D721Med (cell line): ENCODE measurements at regions not wholly inside any gene's neighbourhood (a gene's known extent, or its start where the extent isn't known, plus 50 kb on each side); places are given as distances from the start of the nearest gene placed in this dataset.
"Not testable (repeated sequence)": the region's sequence is repeated elsewhere in the genome, so short reads cannot be mapped to it uniquely, and the experiment has no call there.

Experiments
- DNase-seq: peaks from one replicate; pipeline ENCODE4 v3.0.0; 2011; ENCODE audit warnings: low spot score; ENCODE audit not compliant: insufficient read length
- FAIRE-seq: peaks from 2 replicates; lab custom pipeline; 2011; peaks lifted over from hg19 to GRCh38; lab: Jason Lieb, UNC
- TF ChIP-seq, protein P1 (sequence below): IDR thresholded peaks from 2 replicates; pipeline ENCODE4 v1.5.1; 2012; ENCODE audit warnings: mild to moderate bottlenecking, control low read depth; ENCODE audit not compliant: insufficient read depth; ENCODE audit errors: missing control alignments

GRCh38 chr2:186380805-186381204 lies 105.3 kb upstream of the ZC3H15 start:
- FAIRE-seq (no peak), DNase-seq (no peak)
- TF ChIP-seq, protein P1, sequence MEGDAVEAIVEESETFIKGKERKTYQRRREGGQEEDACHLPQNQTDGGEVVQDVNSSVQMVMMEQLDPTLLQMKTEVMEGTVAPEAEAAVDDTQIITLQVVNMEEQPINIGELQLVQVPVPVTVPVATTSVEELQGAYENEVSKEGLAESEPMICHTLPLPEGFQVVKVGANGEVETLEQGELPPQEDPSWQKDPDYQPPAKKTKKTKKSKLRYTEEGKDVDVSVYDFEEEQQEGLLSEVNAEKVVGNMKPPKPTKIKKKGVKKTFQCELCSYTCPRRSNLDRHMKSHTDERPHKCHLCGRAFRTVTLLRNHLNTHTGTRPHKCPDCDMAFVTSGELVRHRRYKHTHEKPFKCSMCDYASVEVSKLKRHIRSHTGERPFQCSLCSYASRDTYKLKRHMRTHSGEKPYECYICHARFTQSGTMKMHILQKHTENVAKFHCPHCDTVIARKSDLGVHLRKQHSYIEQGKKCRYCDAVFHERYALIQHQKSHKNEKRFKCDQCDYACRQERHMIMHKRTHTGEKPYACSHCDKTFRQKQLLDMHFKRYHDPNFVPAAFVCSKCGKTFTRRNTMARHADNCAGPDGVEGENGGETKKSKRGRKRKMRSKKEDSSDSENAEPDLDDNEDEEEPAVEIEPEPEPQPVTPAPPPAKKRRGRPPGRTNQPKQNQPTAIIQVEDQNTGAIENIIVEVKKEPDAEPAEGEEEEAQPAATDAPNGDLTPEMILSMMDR = no peak

DNA sequence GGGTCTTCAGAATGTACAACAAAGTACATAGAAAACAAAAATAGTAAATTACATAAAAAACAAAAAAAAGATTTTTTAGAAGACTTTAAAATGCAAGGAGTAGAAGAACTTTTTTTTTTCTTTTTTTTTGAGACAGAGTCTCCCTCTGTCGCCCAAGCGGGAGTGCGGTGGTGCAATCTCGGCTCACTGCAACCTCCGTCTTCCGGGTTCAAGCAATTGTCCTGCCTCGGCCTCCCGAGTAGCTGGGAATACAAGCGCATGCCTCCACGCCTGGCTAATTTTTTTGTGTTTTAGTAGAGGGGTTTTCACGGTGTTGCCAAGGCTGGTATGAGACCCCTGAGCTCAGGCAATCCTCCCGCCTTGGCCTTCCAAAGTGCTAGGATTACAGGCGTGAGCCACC lies 104.5 kb upstream of the ZC3H15 start:
- FAIRE-seq (no peak), DNase-seq (no peak)
- TF ChIP-seq, protein P1 = no peak

DNA sequence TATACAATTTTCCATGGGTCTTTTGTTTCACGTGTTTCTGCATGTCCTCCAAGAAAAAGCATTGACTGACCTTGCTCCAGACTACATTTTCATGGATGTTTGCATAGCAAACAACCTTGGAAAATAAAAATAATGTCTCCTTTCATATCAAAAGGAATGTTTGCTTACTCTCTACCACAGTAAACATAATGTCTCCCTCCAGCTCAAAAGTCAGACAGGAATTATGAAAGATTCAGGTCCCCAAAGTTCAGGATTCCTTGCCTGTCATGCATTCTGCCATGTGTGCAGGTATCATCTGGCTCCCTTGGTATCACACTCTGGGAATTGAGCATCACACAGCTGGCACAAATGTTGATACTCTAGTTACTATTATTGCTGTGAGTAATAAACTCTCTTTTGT lies 103.1 kb upstream of the ZC3H15 start:
- TF ChIP-seq, protein P1 = no peak
- no peak for DNase-seq
- no peak for FAIRE-seq

DNA sequence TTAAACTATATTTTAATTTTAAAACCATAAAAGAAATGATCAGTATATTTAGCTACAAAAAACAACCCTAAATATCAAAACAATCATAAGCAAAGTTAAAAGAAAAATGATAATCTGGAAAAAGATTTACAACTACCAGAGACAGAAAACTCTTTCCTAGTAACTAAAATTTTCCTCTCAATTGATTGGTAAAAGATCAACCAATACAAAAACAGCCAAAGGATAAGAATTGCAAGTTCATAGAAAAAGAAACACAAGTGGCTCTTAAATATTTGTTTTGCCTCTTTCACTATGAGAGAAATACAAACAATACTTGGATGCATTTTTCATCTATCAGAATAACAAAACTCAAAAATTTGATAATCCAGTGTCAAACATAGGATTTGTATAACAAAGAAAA lies 101.8 kb upstream of the ZC3H15 start:
- DNase-seq (no peak), FAIRE-seq (no peak)
- TF ChIP-seq, protein P1 = no peak

DNA sequence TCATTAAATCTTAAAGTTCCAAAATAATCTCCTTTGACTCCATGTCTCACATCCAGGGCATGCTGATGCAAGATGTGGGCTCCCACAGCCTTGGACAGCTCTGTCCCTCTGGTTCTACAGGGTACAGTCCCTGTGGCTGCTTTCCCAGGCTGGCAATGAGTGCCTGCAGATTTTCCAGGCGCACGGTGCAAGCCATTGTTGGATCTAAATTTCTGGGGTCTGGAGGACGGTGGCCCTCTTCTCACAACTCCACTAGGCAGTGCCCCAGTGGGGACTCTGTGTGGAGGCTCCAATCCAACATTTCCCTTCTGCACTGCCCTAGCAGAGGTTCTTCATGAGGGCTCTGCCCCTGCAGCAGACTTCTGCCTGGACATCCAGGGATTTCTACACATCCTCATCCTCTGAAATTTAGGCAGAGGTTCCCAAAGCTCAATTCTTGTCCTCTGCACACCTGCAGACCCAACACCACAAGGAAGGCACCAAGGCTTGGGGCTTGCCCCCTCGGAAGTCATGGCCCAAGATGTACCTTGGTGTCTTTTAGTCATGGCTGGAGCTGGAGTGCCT lies 100.3 kb upstream of the ZC3H15 start:
- DNase-seq, FAIRE-seq: not testable (repeated sequence)

- TF ChIP-seq, protein P1 = no peak
- FAIRE-seq (no peak), DNase-seq (no peak)
Measured at GRCh38 chr2:186399082-186399644, 86.9 kb upstream of the ZC3H15 start.

DNA sequence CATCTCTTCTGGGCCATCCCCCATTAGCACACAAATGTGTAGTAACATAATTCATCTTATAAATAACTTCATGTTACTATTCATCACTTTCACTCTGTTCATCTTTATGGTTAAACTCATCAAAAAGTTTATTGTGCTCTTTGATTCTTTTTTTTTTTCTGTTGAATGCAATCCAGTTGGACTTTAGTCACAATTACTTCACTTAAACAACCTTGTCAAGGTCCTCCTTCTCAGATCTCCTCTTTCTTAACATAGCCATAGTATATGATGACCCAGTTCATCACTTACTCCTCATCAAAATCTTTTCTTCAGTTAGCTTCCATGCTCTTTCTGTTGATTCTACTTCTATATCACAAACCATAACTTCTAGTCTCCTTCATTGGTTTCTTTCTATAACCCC lies 80.2 kb upstream of the ZC3H15 start:
- DNase-seq (no peak), FAIRE-seq (no peak)
- TF ChIP-seq, protein P1 = no peak
